ENCODE measurements at regions not wholly inside any gene's neighbourhood (a gene's known extent, or its start where the extent isn't known, plus 50 kb on each side); places are given as distances from the start of the nearest gene placed in this dataset.

- Histone ChIP-seq H3K23ac (ENCODE audit: low read depth, low read length) (no peak overlapping the region), H3K9ac (ENCODE audit: low read depth, low read length) (no peak overlapping the region), H2BK20ac (ENCODE audit: low read depth, low read length) (no peak overlapping the region), H3K27me3 (ENCODE audit: control insufficient read depth, insufficient read depth, low read length) (no peaks in the 10 kb centered on the region), H3K36me3 (ENCODE audit: control insufficient read depth, insufficient read depth, low read length) (no peaks in the 10 kb centered on the region), H3K4me2 (ENCODE audit: low read depth, low read length) (no peak overlapping the region), H3K4ac (ENCODE audit: low read depth, low read length) (no peak overlapping the region), H3K9me3 (ENCODE audit: control insufficient read depth, insufficient read depth, low read length) (no peaks in the 10 kb centered on the region), H4K8ac (ENCODE audit: low read depth in 2 of 2, low read length in 2 of 2) (no peak overlapping the region), H3K14ac (replicated peaks; ENCODE audit: low read depth, low read length) (no peak overlapping the region), H3K56ac (ENCODE audit: extremely low read depth, insufficient read depth, low read length) (no peak overlapping the region), H3K4me3 (ENCODE audit: insufficient read depth, low read depth, low read length) (no peak overlapping the region), H4K91ac (ENCODE audit: insufficient read depth, low read depth, low read length) (no peak overlapping the region), H3K79me1 (ENCODE audit: low read depth in 1 of 2, low read length in 2 of 2) (no peaks in the 10 kb centered on the region), H3K4me1 (ENCODE audit: control insufficient read depth, insufficient read depth, low read length) (no peaks in the 10 kb centered on the region), H2AFZ (replicated peaks; ENCODE audit: low read length, poor library complexity) (no peak overlapping the region), H2BK120ac (ENCODE audit: low read depth, low read length) (no peak overlapping the region), H3K18ac (ENCODE audit: low read depth, low read length) (no peak overlapping the region), H3K9me1 (ENCODE audit: insufficient read depth, low read length) (no peaks in the 10 kb centered on the region), H4K20me1 (ENCODE audit: insufficient read depth, low read length) (no peaks in the 10 kb centered on the region), H2BK15ac (ENCODE audit: low read depth, low read length) (no peak overlapping the region), H3K27ac (ENCODE audit: insufficient read depth, low read length) (no peak overlapping the region), H4K5ac (ENCODE audit: low read depth, low read length) (no peak overlapping the region), H2AK5ac (ENCODE audit: low read depth, low read length) (no peak overlapping the region), H2BK5ac (ENCODE audit: low read depth, low read length, poor library complexity, severe bottlenecking) (no peak overlapping the region), H2AK9ac (replicated peaks; ENCODE audit: low read depth, low read length, poor library complexity) (no peak overlapping the region)
- dilution Hi-C loops (cut with HindIII; ENCODE audit: low sequenced_read_pairs, unreplicated experiment) (no loop called here), in situ Hi-C loops (cut with MboI; ENCODE audit: low sequenced_read_pairs) (no loop called here), intact Hi-C loops (cut with micrococcal nuclease) (no loop called here)
- no TSS peak for BruUV-seq (replicated peaks)
- ChIA-PET POLR2A (ENCODE audit: unreplicated experiment) (no interaction called here), CTCF (no interaction called here)
- no peak for TF ChIP-seq ELK1 (IDR thresholded peaks at IDR 0.05; ENCODE audit: borderline replicate concordance, low read depth, low read length)
- no peak for TF ChIP-seq RAD21 (IDR thresholded peaks at IDR 0.05; ENCODE audit: low read length)
- TF ChIP-seq BHLHE40 (IDR thresholded peaks at IDR 0.05; ENCODE audit: low read depth, low read length): no peak
- no peak for TF ChIP-seq MXI1 (IDR thresholded peaks at IDR 0.05; ENCODE audit: borderline replicate concordance, low read depth, low read length)
- DNase-seq: no peak
- no peak for ATAC-seq (ENCODE audit: low read depth)
Observed at GRCh38 chr1:190649553-190649952, 171.9 kb upstream of the BRINP3 start.

Data from IMR-90 (cell line).